ENCODE measurements at regions not wholly inside any gene's neighbourhood (a gene's known extent, or its start where the extent isn't known, plus 50 kb on each side); places are given as distances from the start of the nearest gene placed in this dataset.

DNA sequence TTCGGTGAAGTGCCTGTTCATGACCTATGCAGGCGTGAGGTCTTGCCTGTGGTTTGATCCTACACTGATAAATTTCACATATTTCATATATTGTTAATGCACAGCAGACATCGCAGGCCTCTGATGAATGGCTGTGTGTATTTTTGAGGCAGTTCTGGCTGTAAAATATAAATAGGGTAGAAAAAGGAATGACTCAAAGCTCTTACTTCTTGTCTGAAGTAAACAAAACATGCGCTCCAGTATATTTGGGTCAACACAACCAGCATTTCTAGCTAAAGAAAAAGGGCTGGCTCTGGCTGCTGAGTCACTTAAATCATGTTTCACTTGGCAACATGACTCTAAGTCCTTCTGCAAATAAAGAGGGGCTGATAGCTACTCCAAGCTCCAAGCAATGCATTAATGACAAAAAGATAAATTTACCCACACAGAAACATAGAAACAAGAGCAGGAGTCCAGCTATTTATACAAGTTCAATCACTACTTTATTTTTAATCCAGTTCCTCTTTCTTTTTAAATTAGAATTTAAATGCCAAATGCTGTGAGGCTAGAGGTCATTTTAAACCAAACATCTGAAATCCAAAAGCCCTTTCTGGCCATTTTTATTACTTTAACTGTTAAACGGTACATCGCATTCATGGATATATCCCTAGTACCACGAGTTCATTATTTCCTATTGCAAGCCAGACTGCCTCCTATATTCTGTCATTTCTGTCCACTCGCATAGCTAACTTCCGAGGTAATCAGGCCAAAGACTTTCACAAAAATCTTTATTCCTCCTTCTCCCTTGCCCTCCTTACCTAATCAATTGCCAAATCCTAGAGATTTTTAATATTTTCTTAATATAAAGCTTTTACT lies 54.3 kb upstream of the TMCC3 start:
- TF ChIP-seq, protein P1, sequence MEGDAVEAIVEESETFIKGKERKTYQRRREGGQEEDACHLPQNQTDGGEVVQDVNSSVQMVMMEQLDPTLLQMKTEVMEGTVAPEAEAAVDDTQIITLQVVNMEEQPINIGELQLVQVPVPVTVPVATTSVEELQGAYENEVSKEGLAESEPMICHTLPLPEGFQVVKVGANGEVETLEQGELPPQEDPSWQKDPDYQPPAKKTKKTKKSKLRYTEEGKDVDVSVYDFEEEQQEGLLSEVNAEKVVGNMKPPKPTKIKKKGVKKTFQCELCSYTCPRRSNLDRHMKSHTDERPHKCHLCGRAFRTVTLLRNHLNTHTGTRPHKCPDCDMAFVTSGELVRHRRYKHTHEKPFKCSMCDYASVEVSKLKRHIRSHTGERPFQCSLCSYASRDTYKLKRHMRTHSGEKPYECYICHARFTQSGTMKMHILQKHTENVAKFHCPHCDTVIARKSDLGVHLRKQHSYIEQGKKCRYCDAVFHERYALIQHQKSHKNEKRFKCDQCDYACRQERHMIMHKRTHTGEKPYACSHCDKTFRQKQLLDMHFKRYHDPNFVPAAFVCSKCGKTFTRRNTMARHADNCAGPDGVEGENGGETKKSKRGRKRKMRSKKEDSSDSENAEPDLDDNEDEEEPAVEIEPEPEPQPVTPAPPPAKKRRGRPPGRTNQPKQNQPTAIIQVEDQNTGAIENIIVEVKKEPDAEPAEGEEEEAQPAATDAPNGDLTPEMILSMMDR (IDR thresholded peaks at IDR 0.05), result no peak
- TF ChIP-seq, protein P2, sequence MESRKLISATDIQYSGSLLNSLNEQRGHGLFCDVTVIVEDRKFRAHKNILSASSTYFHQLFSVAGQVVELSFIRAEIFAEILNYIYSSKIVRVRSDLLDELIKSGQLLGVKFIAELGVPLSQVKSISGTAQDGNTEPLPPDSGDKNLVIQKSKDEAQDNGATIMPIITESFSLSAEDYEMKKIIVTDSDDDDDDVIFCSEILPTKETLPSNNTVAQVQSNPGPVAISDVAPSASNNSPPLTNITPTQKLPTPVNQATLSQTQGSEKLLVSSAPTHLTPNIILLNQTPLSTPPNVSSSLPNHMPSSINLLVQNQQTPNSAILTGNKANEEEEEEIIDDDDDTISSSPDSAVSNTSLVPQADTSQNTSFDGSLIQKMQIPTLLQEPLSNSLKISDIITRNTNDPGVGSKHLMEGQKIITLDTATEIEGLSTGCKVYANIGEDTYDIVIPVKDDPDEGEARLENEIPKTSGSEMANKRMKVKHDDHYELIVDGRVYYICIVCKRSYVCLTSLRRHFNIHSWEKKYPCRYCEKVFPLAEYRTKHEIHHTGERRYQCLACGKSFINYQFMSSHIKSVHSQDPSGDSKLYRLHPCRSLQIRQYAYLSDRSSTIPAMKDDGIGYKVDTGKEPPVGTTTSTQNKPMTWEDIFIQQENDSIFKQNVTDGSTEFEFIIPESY (IDR thresholded peaks at IDR 0.05; ENCODE audit: borderline replicate concordance, low read depth), result no peak
- TF ChIP-seq GABPA (IDR thresholded peaks at IDR 0.05; ENCODE audit: low read depth), result no peak
- TF ChIP-seq EZH2phosphoT487 (IDR thresholded peaks at IDR 0.05; ENCODE audit: borderline replicate concordance, low read depth), result no peak
- TF ChIP-seq CHD2 (IDR thresholded peaks at IDR 0.05; ENCODE audit: low read length, partially characterized antibody), result no peak
- no peak for TF ChIP-seq POLR2AphosphoS5 (IDR thresholded peaks at IDR 0.05; ENCODE audit: low read depth, low read length)
- TF ChIP-seq RFX5 (IDR thresholded peaks at IDR 0.05; ENCODE audit: low read length), result no peak
- no peak for TF ChIP-seq FOXJ3 (CRISPR knock-in tag; IDR thresholded peaks at IDR 0.05)
- no peak for TF ChIP-seq YY1 (IDR thresholded peaks at IDR 0.05; ENCODE audit: low read depth)
- TF ChIP-seq GATA2 (CRISPR knock-in tag; IDR thresholded peaks at IDR 0.05), result no peak
- TF ChIP-seq EP300 (IDR thresholded peaks at IDR 0.05; ENCODE audit: borderline replicate concordance in 1 of 2, low read depth in 1 of 2, low read length in 1 of 2), result no peak
- no peak for TF ChIP-seq RAD21 (IDR thresholded peaks at IDR 0.05; ENCODE audit: low read length)
- no peak for TF ChIP-seq MXI1 (IDR thresholded peaks at IDR 0.05; ENCODE audit: low read depth, low read length)
- TF ChIP-seq, protein P3, sequence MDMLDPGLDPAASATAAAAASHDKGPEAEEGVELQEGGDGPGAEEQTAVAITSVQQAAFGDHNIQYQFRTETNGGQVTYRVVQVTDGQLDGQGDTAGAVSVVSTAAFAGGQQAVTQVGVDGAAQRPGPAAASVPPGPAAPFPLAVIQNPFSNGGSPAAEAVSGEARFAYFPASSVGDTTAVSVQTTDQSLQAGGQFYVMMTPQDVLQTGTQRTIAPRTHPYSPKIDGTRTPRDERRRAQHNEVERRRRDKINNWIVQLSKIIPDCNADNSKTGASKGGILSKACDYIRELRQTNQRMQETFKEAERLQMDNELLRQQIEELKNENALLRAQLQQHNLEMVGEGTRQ (IDR thresholded peaks at IDR 0.05; ENCODE audit: borderline replicate concordance, low read depth, low read length), result no peak

Data from SK-N-SH (cell line).